PC-3 (cell line): ENCODE measurements at regions not wholly inside any gene's neighbourhood (a gene's known extent, or its start where the extent isn't known, plus 50 kb on each side); places are given as distances from the start of the nearest gene placed in this dataset.

ENCODE experiments used
- ATAC-seq: fragments of 200-7000 bp; cut with Tn5 transposase; 2 replicates; pipeline ENCODE4 v1.9.1; 2020; ENCODE audit warnings: mild to moderate bottlenecking, moderate library complexity
- BruUV-seq: library from RNA; stranded (reverse); fragments of 400-500 nt; replicated peaks from 2 replicates; lab custom pipeline; 2021; lab: Mats Ljungman, UMichigan
- CTCF ChIA-PET: fragments of 300-600 bp; sonication (Branson Sonifier 250); formaldehyde crosslinking; loops from one replicate; lab custom pipeline; 2022; ENCODE audit warnings: antibody characterized with exemption; lab: Charles Lee
- POLR2A ChIA-PET: fragments of 300-600 bp; sonication (Branson Sonifier 250); formaldehyde crosslinking; loops from one replicate; lab custom pipeline; 2022; ENCODE audit warnings: antibody characterized with exemption; ENCODE audit not compliant: unreplicated experiment; lab: Charles Lee
- DNase-seq: peaks from one replicate; pipeline ENCODE4 v3.0.0-alpha.2; 2015
- H2AFZ ChIP-seq: fragments of 300-600 bp; sonication (generic); 2 replicates; pipeline ENCODE4 v1.6.0; 2016; ENCODE audit warnings: antibody characterized with exemption, low read length
- H3F3A ChIP-seq: fragments of 300-600 bp; sonication (generic); one replicate; pipeline ENCODE4 v1.6.0; 2017; ENCODE audit warnings: antibody characterized with exemption, low read length, control low read depth, mild to moderate bottlenecking; ENCODE audit not compliant: unreplicated experiment
- H3K27ac ChIP-seq: fragments of 300-600 bp; sonication (generic); 2 replicates; pipeline ENCODE4 v1.5.1; 2016; ENCODE audit warnings: mild to moderate bottlenecking, low read length
- H3K27me3 ChIP-seq: fragments of 300-600 bp; sonication (generic); 2 replicates; pipeline ENCODE4 v1.6.1; 2016; ENCODE audit warnings: low read length, mixed read lengths
- H3K36me3 ChIP-seq: fragments of 300-600 bp; sonication (generic); 2 replicates; pipeline ENCODE4 v1.6.1; 2016; ENCODE audit warnings: low read depth, mixed run types, low read length, mixed read lengths
- H3K4me1 ChIP-seq: fragments of 300-600 bp; sonication (generic); 2 replicates; pipeline ENCODE4 v1.5.1; 2016; ENCODE audit warnings: low read length; ENCODE audit not compliant: insufficient read depth
- H3K4me2 ChIP-seq: fragments of 300-600 bp; sonication (generic); 2 replicates; pipeline ENCODE4 v1.6.0; 2016; ENCODE audit warnings: low read length
- H3K4me3 ChIP-seq: fragments of 300-600 bp; sonication (generic); 2 replicates; pipeline ENCODE4 v1.5.1; 2016; ENCODE audit warnings: mild to moderate bottlenecking, low read length, mixed read lengths
- H3K79me2 ChIP-seq: fragments of 300-600 bp; sonication (generic); 2 replicates; pipeline ENCODE4 v1.6.1; 2017; ENCODE audit warnings: low read length, mixed read lengths
- H3K9ac ChIP-seq: fragments of 300-600 bp; sonication (generic); 2 replicates; pipeline ENCODE4 v1.6.0; 2016; ENCODE audit warnings: mild to moderate bottlenecking, low read length
- H3K9me2 ChIP-seq: fragments of 300-600 bp; sonication (generic); replicated peaks from 2 replicates; pipeline ENCODE4 v1.6.1; 2016; ENCODE audit warnings: mixed run types, low read length, mixed read lengths
- H3K9me3 ChIP-seq: fragments of 300-600 bp; sonication (generic); 2 replicates; pipeline ENCODE4 v1.6.1; 2016; ENCODE audit warnings: low read length, mixed read lengths
- H4K20me1 ChIP-seq: fragments of 300-600 bp; sonication (generic); 2 replicates; pipeline ENCODE4 v1.6.1; 2016; ENCODE audit warnings: low read length, mixed read lengths
- EZH2 ChIP-seq: fragments of 300-600 bp; sonication (generic); IDR thresholded peaks from one replicate; pipeline ENCODE4 v1.6.1; 2017; ENCODE audit warnings: antibody characterized with exemption, mild to moderate bottlenecking, low read length; ENCODE audit not compliant: unreplicated experiment
- EZH2phosphoT487 ChIP-seq: fragments of 300-600 bp; sonication (generic); IDR thresholded peaks from 2 replicates; pipeline ENCODE4 v1.6.1; 2018; ENCODE audit warnings: mild to moderate bottlenecking, antibody characterized with exemption, low read length, borderline replicate concordance
- intact Hi-C: fragments of 100-400 bp; cut with micrococcal nuclease; formaldehyde crosslinking; loops from 2 replicates; pipeline ENCODE4 v1.9.0; 2023
- TF ChIP-seq, protein P1 (sequence below): fragments of 300-600 bp; sonication (generic); conservative IDR thresholded peaks from 2 replicates; pipeline ENCODE4 v1.5.1; 2017; ENCODE audit warnings: antibody characterized with exemption, low read depth, mild to moderate bottlenecking, low read length

DNA sequence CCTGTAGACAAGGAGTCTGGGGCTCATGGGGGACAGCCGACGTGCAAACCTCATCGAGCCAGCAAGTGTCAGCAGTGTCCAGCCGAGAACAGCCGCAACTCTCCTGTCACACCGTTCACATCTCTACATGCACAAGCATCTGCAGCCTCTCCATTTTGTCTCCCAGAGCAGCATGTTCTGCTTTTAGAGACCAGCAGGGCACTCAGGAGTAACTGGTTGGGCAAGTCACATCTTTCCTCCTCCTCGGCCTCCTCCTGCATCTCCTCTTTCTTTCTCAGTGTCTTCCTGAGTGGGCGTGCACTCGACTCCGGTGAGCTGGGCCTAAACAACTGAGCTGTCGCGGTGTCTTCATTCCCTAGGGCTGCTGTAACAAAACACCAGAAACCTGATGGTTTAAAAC, 249.9 kb downstream of the SH3BP4 start:
- H3K36me3 ChIP-seq = no peaks in the 10 kb centered on the region
- H3K4me1 ChIP-seq = no peaks in the 10 kb centered on the region
- BruUV-seq = no TSS peak
- H3K4me3 ChIP-seq = no peak overlapping the region
- no peak overlapping the region for H2AFZ ChIP-seq
- no peak overlapping the region for H3K27ac ChIP-seq
- ATAC-seq (no peak), DNase-seq (no peak)
- no peaks in the 10 kb centered on the region for H3F3A ChIP-seq
- no peaks in the 10 kb centered on the region for H3K9me3 ChIP-seq
- no peaks in the 10 kb centered on the region for H3K9me2 ChIP-seq
- no peaks in the 10 kb centered on the region for H4K20me1 ChIP-seq
- POLR2A ChIA-PET = no interaction called here
- intact Hi-C loops = no loop called here
- H3K4me2 ChIP-seq = no peak overlapping the region
- H3K9ac ChIP-seq = no peak overlapping the region
- H3K27me3 ChIP-seq = no peaks in the 10 kb centered on the region
- CTCF ChIA-PET = interaction anchor here (0.6 kb wide), 1 partner anchor 245 kb away, joined by 3 read pairs; no protein-coding TSS in a partner anchor
- no peaks in the 10 kb centered on the region for H3K79me2 ChIP-seq
- TF ChIP-seq EZH2 (no peak), EZH2phosphoT487 (no peak)
- TF ChIP-seq, protein P1, sequence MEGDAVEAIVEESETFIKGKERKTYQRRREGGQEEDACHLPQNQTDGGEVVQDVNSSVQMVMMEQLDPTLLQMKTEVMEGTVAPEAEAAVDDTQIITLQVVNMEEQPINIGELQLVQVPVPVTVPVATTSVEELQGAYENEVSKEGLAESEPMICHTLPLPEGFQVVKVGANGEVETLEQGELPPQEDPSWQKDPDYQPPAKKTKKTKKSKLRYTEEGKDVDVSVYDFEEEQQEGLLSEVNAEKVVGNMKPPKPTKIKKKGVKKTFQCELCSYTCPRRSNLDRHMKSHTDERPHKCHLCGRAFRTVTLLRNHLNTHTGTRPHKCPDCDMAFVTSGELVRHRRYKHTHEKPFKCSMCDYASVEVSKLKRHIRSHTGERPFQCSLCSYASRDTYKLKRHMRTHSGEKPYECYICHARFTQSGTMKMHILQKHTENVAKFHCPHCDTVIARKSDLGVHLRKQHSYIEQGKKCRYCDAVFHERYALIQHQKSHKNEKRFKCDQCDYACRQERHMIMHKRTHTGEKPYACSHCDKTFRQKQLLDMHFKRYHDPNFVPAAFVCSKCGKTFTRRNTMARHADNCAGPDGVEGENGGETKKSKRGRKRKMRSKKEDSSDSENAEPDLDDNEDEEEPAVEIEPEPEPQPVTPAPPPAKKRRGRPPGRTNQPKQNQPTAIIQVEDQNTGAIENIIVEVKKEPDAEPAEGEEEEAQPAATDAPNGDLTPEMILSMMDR = no peak

GRCh38 chr2:235204948-235205347, 253.1 kb downstream of the SH3BP4 start:
- CTCF ChIA-PET = no interaction called here
- no peak overlapping the region for H3K27ac ChIP-seq
- ATAC-seq (no peak), DNase-seq (no peak)
- no peaks in the 10 kb centered on the region for H4K20me1 ChIP-seq
- no peak overlapping the region for H3K4me2 ChIP-seq
- POLR2A ChIA-PET = no interaction called here
- no peak overlapping the region for H3K4me3 ChIP-seq
- no peak overlapping the region for H3K9ac ChIP-seq
- no peak overlapping the region for H2AFZ ChIP-seq
- no TSS peak for BruUV-seq
- H3K4me1 ChIP-seq = no peaks in the 10 kb centered on the region
- H3F3A ChIP-seq = no peaks in the 10 kb centered on the region
- intact Hi-C loops = no loop called here
- no peaks in the 10 kb centered on the region for H3K9me2 ChIP-seq
- TF ChIP-seq EZH2phosphoT487 (no peak), EZH2 (no peak)
- TF ChIP-seq, protein P1 = no peak
- no peaks in the 10 kb centered on the region for H3K27me3 ChIP-seq
- no peaks in the 10 kb centered on the region for H3K79me2 ChIP-seq
- no peaks in the 10 kb centered on the region for H3K36me3 ChIP-seq
- H3K9me3 ChIP-seq = no peaks in the 10 kb centered on the region

DNA sequence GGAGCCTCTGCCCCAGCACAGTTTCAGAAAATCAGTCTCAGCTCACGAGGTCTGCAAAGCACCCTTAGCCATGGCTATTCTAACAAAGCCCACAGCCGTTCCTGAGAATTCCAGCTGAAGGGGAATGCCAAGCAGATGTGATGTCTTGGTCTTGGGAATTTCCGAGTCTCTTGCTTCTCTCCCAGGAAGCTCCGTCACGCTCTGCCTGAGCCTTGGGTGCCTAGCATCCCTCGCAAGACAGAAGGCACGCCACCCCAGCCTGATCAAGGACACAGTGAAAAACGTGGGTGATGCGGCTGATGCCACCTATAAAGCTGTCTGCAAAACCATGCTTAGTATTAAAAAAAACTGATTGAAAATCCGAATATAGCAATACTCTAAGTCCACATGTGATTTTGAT, 254.6 kb downstream of the SH3BP4 start:
- ChIA-PET CTCF (no interaction called here), POLR2A (no interaction called here)
- Histone ChIP-seq H3K9ac (no peak overlapping the region), H3K36me3 (no peaks in the 10 kb centered on the region), H3K79me2 (no peaks in the 10 kb centered on the region), H3K9me2 (no peaks in the 10 kb centered on the region), H3K27me3 (no peaks in the 10 kb centered on the region), H3K9me3 (no peaks in the 10 kb centered on the region), H3K4me2 (no peak overlapping the region), H4K20me1 (no peaks in the 10 kb centered on the region), H3F3A (no peaks in the 10 kb centered on the region), H3K4me1 (no peaks in the 10 kb centered on the region), H3K27ac (no peak overlapping the region), H2AFZ (no peak overlapping the region), H3K4me3 (no peak overlapping the region)
- no TSS peak for BruUV-seq
- ATAC-seq (no peak), DNase-seq (no peak)
- intact Hi-C loops = no loop called here
- TF ChIP-seq EZH2phosphoT487 (no peak), EZH2 (no peak)
- TF ChIP-seq, protein P1 = no peak
